Liver (tissue), 8 donors: ENCODE measurements at regions not wholly inside any gene's neighbourhood (a gene's known extent, or its start where the extent isn't known, plus 50 kb on each side); places are given as distances from the start of the nearest gene placed in this dataset.

Experiments
- DNase-seq: peaks from one replicate; pipeline ENCODE4 v3.0.0-alpha.2; 2017; ENCODE audit warnings: low spot score
- H3K27ac ChIP-seq, 2 donors: one replicate each; pipeline ENCODE4 v1.7.0; 2013; ENCODE audit warnings: inconsistent platforms in 2 of 2, low read length in 2 of 2, control low read depth in 1 of 2, low read depth in 1 of 2, mild to moderate bottlenecking in 1 of 2
- H3K27me3 ChIP-seq, 4 donors: one replicate each; pipeline versions ENCODE4 v1.6.1 to v1.7.0; 2013; ENCODE audit warnings: low read length in 3 of 4, inconsistent platforms in 1 of 4, mild to moderate bottlenecking in 1 of 4, moderate library complexity in 1 of 4; ENCODE audit not compliant: control insufficient read depth in 4 of 4, insufficient read depth in 4 of 4
- H3K36me3 ChIP-seq, 4 donors: one replicate each; pipeline versions ENCODE4 v1.6.1 to v1.7.0; 2013; ENCODE audit warnings: low read length in 3 of 4, mild to moderate bottlenecking in 3 of 4, low read depth in 1 of 4, moderate library complexity in 1 of 4; ENCODE audit not compliant: control insufficient read depth in 4 of 4, insufficient read depth in 3 of 4
- H3K4me1 ChIP-seq, 4 donors: one replicate each; pipeline versions ENCODE4 v1.6.1 to v1.7.0; 2013; ENCODE audit warnings: low read length in 3 of 4, mild to moderate bottlenecking in 3 of 4, moderate library complexity in 1 of 4; ENCODE audit not compliant: control insufficient read depth in 4 of 4, insufficient read depth in 4 of 4
- H3K4me3 ChIP-seq, 3 donors: one replicate each; pipeline versions ENCODE4 v1.6.1 to v1.7.0; 2013; ENCODE audit warnings: low read length in 3 of 3, control low read depth in 1 of 3, low read depth in 1 of 3, mild to moderate bottlenecking in 1 of 3
- H3K9ac ChIP-seq, 2 donors: one replicate each; pipeline ENCODE4 v1.7.0; 2013; ENCODE audit warnings: low read length in 2 of 2, mild to moderate bottlenecking in 2 of 2, moderate library complexity in 2 of 2, control low read depth in 1 of 2, low read depth in 1 of 2
- H3K9me3 ChIP-seq, 4 donors: one replicate each; pipeline versions ENCODE4 v1.6.1 to v1.7.0; 2013; ENCODE audit warnings: low read length in 3 of 4; ENCODE audit not compliant: control insufficient read depth in 4 of 4
- ATF3 ChIP-seq: IDR thresholded peaks from 2 replicates; pipeline ENCODE4 v1.6.1; 2016; ENCODE audit warnings: antibody characterized with exemption
- CTCF ChIP-seq: fragments of 150-350 bp; IDR thresholded peaks from 2 replicates; pipeline ENCODE4 v1.5.1; 2017; ENCODE audit warnings: improper control_type of control experiment, low read depth, low read length; ENCODE audit not compliant: missing input control
- EGR1 ChIP-seq, 2 donors: IDR thresholded peaks; 2 replicates each; pipeline ENCODE4 v1.6.1; 2016 to 2018; ENCODE audit warnings: antibody characterized with exemption in 2 of 2, low read depth in 2 of 2
- FOXA1 ChIP-seq: IDR thresholded peaks from 2 replicates; pipeline ENCODE4 v1.6.1; 2016; ENCODE audit warnings: antibody characterized with exemption
- FOXA2 ChIP-seq: IDR thresholded peaks from 2 replicates; pipeline ENCODE4 v1.6.1; 2016; ENCODE audit warnings: antibody characterized with exemption
- GABPA ChIP-seq, 2 donors: IDR thresholded peaks in 1 of 2; conservative IDR thresholded peaks in 1 of 2; 2 replicates each; pipeline ENCODE4 v1.6.1; 2016; ENCODE audit warnings: antibody characterized with exemption in 2 of 2, mild to moderate bottlenecking in 1 of 2, moderate library complexity in 1 of 2
- HNF4A ChIP-seq, 2 donors: conservative IDR thresholded peaks; 2 replicates each; pipeline ENCODE4 v1.6.1; 2016; ENCODE audit warnings: antibody characterized with exemption in 2 of 2, mild to moderate bottlenecking in 2 of 2
- HNF4G ChIP-seq: IDR thresholded peaks from 2 replicates; pipeline ENCODE4 v1.6.1; 2016; ENCODE audit warnings: antibody characterized with exemption
- JUND ChIP-seq, 2 donors: IDR thresholded peaks; 2 replicates each; pipeline ENCODE4 v1.6.1; 2016; ENCODE audit warnings: antibody characterized with exemption in 2 of 2
- MAX ChIP-seq: IDR thresholded peaks from 2 replicates; pipeline ENCODE4 v1.6.1; 2016; ENCODE audit warnings: antibody characterized with exemption
- NR2F2 ChIP-seq: IDR thresholded peaks from 2 replicates; pipeline ENCODE4 v1.6.1; 2016; ENCODE audit warnings: antibody characterized with exemption
- REST ChIP-seq: IDR thresholded peaks from 2 replicates; pipeline ENCODE4 v1.6.1; 2016; ENCODE audit warnings: antibody characterized with exemption, mild to moderate bottlenecking
- SP1 ChIP-seq: IDR thresholded peaks from 2 replicates; pipeline ENCODE4 v1.6.1; 2018; ENCODE audit warnings: antibody characterized with exemption, mild to moderate bottlenecking
- TAF1 ChIP-seq: conservative IDR thresholded peaks from 2 replicates; pipeline ENCODE4 v1.6.1; 2016; ENCODE audit warnings: antibody characterized with exemption, mild to moderate bottlenecking
- YY1 ChIP-seq: IDR thresholded peaks from 2 replicates; pipeline ENCODE4 v1.6.1; 2016; ENCODE audit warnings: antibody characterized with exemption, mild to moderate bottlenecking
- WGBS: extraction: QIAGEN DNeasy Blood & Tissue Kit; methylation state at CpG from one replicate; pipeline ENCODE4 v1.1.7; 2013; 5-methylcytosine and 5-hydroxymethylcytosine counted together
- TF ChIP-seq, protein P1 (sequence below): IDR thresholded peaks from 2 replicates; pipeline ENCODE4 v1.6.1; 2016; ENCODE audit warnings: antibody characterized with exemption
- donor health status: healthy.
- donor health status: healthy.
- donor health status: healthy.
- donor health status: healthy.
- donor health status: healthy.

GRCh38 chr14:101501341-101501740, 60.0 kb upstream of the DIO3 start:
- WGBS, result 82% methylated on average over 18 of the region's 18 CpGs
- Histone ChIP-seq H3K27ac (no peak overlapping the region), H3K9ac (no peak overlapping the region), H3K9me3 (no peaks in the 10 kb centered on the region), H3K27me3 (no peaks in the 10 kb centered on the region), H3K4me1 (peaks cover 6 to 35% (median 26%) of the 10 kb centered on the region in 4 donors), H3K4me3 (no peak overlapping the region), H3K36me3 (no peaks in the 10 kb centered on the region)
- TF ChIP-seq HNF4G (no peak), GABPA (IDR thresholded peaks at IDR 0.05 in 1 of 2, conservative IDR thresholded peaks at IDR 0.05 in 1 of 2) (no peak), REST (no peak), JUND (IDR thresholded peaks at IDR 0.05) (no peak), NR2F2 (no peak), EGR1 (IDR thresholded peaks at IDR 0.05; ENCODE audit: low read depth in 2 of 2) (no peak), SP1 (no peak), ATF3 (no peak), CTCF (no peak), FOXA2 (no peak), YY1 (no peak), HNF4A (conservative IDR thresholded peaks at IDR 0.05) (no peak)
- TF ChIP-seq, protein P1, sequence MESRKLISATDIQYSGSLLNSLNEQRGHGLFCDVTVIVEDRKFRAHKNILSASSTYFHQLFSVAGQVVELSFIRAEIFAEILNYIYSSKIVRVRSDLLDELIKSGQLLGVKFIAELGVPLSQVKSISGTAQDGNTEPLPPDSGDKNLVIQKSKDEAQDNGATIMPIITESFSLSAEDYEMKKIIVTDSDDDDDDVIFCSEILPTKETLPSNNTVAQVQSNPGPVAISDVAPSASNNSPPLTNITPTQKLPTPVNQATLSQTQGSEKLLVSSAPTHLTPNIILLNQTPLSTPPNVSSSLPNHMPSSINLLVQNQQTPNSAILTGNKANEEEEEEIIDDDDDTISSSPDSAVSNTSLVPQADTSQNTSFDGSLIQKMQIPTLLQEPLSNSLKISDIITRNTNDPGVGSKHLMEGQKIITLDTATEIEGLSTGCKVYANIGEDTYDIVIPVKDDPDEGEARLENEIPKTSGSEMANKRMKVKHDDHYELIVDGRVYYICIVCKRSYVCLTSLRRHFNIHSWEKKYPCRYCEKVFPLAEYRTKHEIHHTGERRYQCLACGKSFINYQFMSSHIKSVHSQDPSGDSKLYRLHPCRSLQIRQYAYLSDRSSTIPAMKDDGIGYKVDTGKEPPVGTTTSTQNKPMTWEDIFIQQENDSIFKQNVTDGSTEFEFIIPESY, result no peak
- DNase-seq, result no peak

- no peak for DNase-seq
- no peaks in the 10 kb centered on the region for H3K27me3 ChIP-seq
- H3K36me3 ChIP-seq, result no peaks in the 10 kb centered on the region
- peaks cover 4 to 32% (median 23%) of the 10 kb centered on the region in 4 donors for H3K4me1 ChIP-seq
- H3K4me3 ChIP-seq, result no peak overlapping the region
- H3K9ac ChIP-seq, result no peak overlapping the region
- H3K27ac ChIP-seq, result no peak overlapping the region
- WGBS, result 78% methylated on average over 15 of the region's 15 CpGs
- no peaks in the 10 kb centered on the region for H3K9me3 ChIP-seq
- TF ChIP-seq ATF3 (no peak), HNF4G (no peak), GABPA (IDR thresholded peaks at IDR 0.05 in 1 of 2, conservative IDR thresholded peaks at IDR 0.05 in 1 of 2) (no peak), FOXA1 (no peak), EGR1 (IDR thresholded peaks at IDR 0.05; ENCODE audit: low read depth in 2 of 2) (no peak), CTCF (no peak), SP1 (no peak), MAX (no peak), TAF1 (no peak), HNF4A (conservative IDR thresholded peaks at IDR 0.05) (no peak), REST (no peak), FOXA2 (no peak)
Observed at GRCh38 chr14:101501858-101502615, 59.3 kb upstream of the DIO3 start.
